H1 (cell line): ENCODE measurements at regions not wholly inside any gene's neighbourhood (a gene's known extent, or its start where the extent isn't known, plus 50 kb on each side); places are given as distances from the start of the nearest gene placed in this dataset.

Experiments used
- BACH1 ChIP-seq: IDR thresholded peaks from 2 replicates; pipeline ENCODE4 v1.6.1; 2012; ENCODE audit warnings: low read length, improper control_type of control experiment
- CHD7 ChIP-seq: fragments of 300-600 bp; sonication (generic); IDR thresholded peaks from 2 replicates; pipeline ENCODE4 v1.7.1; 2012; ENCODE audit warnings: low read length, moderate library complexity, mild to moderate bottlenecking, inconsistent platforms; ENCODE audit not compliant: insufficient replicate concordance
- POLR2AphosphoS5 ChIP-seq: IDR thresholded peaks from 2 replicates; pipeline ENCODE4 v1.6.1; 2011; ENCODE audit warnings: low read depth, low read length
- SP1 ChIP-seq: IDR thresholded peaks from 2 replicates; pipeline ENCODE4 v1.6.1; 2011; ENCODE audit warnings: low read depth, low read length

- TF ChIP-seq CHD7 (peak; percentile 28), POLR2AphosphoS5 (no peak), SP1 (0 out of 2 replicates have a peak, but pooled peaks have one; percentile 5), BACH1 (peak; percentile 82)
Observed at GRCh38 chr5:116652196-116652729, 77.6 kb upstream of the SEMA6A start (continued).
